Middle frontal gyrus (tissue), 1 donor: ENCODE measurements at regions not wholly inside any gene's neighbourhood (a gene's known extent, or its start where the extent isn't known, plus 50 kb on each side); places are given as distances from the start of the nearest gene placed in this dataset.
"Not testable (repeated sequence)": the region's sequence is repeated elsewhere in the genome, so short reads cannot be mapped to it uniquely, and the experiment has no call there.

Experiments used
- DNase-seq: peaks from one replicate; pipeline ENCODE4 v3.0.0-alpha.2; 2015; ENCODE audit warnings: low spot score; ENCODE audit errors: extremely low spot score

DNA sequence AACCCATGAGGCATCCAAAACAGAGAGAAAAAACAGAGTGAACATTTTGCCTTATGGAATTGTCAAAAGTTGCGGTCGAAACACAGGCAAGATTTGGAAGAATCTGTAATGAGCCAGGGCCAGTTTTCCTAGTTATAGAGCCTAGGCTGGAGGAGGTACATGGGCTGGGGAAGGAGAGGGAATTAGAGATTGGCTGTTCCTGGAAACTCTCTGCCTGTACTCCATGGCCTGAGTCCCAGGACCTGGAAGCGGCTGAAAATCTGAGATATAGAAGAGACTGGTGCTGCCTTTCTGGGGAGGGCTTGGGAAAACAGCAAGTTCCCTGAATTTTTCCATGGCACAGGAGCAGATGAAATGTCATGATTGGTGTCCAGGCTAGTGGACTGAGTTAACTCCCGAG lies 122.8 kb upstream of the KLF12 start:
- DNase-seq = no peak

DNA sequence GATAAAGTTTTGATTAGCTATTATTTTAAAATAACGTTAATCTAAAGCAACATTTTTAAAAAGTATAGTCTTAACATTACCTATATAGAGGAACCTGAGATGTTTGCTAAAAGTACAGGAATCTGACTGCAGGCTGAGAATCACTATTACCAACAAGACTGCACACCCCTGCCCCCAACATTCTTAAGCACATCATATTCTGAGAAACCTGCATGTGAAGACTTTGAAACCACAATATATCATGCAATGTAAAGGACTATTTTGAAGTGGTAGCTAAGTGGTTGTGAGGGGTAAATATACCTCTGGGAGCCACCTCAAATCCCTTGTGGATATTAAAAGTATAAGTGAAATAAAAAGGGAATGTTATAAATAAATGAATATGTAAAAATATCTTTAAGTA lies 119.0 kb upstream of the KLF12 start:
- DNase-seq = no peak

GRCh38 chr13:74251778-74252519 lies 117.7 kb upstream of the KLF12 start:
- DNase-seq = no peak

DNA sequence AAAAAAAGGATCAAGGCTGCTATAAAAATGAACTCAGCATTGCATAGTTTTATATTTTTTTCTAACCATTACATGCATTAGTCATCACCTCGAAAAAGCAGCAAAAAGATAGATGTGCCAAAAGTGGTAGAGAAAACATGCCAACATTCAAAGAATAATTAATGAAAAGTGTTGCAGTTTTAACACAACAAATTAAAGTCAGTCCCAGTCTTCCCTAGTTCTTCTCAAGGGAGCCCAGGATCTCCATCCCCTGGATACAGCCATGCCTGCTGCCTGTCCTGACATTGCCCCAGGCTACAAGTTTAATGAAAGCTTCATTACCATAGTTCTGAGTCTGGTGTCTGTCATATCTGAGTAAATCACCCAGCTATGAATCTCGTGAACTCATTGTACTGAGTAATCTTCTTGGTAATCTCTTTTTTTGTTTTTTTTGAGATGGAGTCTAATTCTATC lies 116.6 kb upstream of the KLF12 start:
- DNase-seq = no peak

GRCh38 chr13:74248477-74248876 lies 114.3 kb upstream of the KLF12 start:
- no peak for DNase-seq

DNA sequence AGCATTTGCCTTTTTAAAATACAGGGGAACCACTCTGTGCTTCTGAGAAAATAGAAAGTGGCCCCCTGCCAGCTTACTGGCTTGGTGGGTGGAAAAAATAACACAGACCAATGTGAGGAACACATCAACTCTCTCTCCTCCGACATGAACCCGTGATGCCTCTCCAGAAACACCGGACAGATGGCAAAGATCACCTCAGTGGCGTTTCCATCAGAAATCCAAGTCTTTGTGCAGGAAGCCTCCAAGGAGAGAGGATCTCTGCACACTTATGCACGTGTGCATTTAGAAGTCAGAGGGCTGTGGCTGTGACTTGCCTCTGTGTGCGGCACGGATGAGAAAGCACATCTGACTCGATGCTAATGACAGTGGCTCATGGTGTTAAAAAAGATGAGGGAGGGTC lies 112.3 kb upstream of the KLF12 start:
- no peak for DNase-seq

DNA sequence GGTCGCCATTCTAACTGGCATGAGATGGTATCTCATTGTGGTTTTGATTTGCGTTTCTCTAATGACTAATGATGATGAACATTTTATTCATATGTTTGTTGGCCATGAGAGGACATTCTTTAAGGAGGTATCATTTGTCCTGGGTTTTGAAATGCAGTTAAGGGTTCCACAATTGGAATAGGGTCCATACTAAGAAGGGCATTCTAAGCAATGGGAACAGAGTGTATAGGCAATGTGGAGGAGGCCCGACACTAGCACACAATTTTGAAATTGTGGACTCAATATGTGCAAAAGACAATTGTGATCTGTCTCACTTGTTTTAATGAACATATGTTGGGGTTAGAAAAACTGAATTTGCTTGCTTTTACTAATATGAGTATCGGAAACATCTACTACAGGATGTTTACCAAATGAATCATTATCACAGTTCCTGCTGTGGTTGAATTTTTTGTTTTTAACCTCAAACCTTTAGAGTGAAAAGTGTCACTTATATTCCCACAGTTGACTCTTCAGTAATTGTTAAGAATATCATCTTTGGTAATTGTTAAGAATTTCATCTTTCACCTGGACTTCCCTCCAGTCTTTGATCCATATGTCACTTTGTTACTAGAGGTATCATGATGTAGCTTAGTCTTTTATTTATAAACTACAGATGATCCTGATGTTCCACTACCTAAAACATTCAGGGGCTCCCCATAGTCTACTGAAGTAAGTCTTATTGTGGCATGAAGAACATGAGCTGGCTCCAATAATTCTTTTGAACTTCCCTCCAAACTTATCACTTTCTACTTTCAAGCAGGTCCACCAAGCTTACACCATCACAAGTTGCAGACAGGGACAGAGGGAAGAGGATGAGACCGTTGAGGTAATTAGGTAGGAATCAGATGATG lies 109.7 kb upstream of the KLF12 start:
- no peak for DNase-seq

DNA sequence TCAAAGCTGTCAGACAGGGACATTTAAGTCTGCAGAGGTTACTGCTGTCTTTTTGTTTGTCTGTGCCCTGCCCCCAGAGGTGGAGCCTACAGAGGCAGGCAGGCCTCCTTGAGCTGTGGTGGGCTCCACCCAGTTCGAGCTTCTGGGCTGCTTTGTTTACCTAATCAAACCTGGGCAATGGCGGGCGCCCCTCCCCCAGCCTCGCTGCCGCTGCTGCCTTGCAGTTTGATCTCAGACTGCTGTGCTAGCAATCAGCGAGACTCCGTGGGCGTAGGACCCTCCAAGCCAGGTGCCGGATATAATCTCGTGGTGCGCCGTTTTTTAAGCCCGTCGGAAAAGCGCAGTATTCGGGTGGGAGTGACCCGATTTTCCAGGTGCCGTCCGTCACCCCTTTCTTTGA lies 107.1 kb upstream of the KLF12 start:
- DNase-seq = not testable (repeated sequence)

- DNase-seq = no peak
Observed at GRCh38 chr13:74230984-74231501, 96.8 kb upstream of the KLF12 start.

GRCh38 chr13:74229242-74229641 lies 95.0 kb upstream of the KLF12 start:
- no peak for DNase-seq

- no peak for DNase-seq
Observed at GRCh38 chr13:74227476-74228158, 93.4 kb upstream of the KLF12 start.

- DNase-seq = no peak
Observed at GRCh38 chr13:74226791-74227475, 92.7 kb upstream of the KLF12 start.

GRCh38 chr13:74221752-74222151 lies 87.5 kb upstream of the KLF12 start:
- DNase-seq = no peak

- DNase-seq = no peak
Observed at GRCh38 chr13:74219566-74219965, 85.4 kb upstream of the KLF12 start.

DNA sequence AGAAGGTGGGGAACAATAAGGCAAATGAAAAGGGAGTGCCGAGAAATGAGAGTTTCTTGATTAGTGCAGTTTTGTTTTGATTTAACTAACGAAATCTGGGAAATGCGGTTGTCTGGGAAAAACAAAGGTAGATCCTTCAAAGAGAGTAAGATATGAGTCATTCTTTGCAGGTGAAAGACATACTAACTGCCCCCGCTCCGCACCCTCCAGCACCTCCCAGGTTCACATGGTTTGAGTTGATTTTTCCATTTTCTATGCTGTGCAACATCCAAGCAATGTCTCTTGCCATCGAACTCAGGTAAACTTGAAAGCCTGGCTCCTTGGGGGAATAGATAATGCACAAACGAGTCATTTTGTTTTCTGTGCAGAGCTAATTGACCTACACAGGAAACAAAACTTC lies 84.1 kb upstream of the KLF12 start:
- no peak for DNase-seq

GRCh38 chr13:74217811-74218210 lies 83.6 kb upstream of the KLF12 start:
- DNase-seq = no peak

DNA sequence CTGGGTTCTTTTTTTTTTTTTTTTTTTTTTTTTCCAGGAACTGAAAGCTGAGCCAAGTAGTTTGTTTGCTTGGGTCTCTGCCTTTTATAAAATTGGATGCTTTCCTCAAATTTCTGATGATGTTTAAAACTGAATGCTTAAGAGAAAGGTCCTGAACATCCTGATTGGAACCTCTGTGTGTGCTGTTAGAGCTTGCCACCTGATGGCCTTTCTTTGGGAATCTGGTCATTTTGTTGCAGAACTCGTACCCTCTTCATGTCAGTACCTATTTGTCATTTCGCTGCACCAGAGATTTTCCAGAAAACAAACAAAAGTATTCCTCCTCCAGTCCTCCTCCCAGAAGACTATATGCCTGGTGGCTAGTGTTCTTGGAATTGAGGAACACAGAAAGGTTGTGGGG lies 81.2 kb upstream of the KLF12 start:
- no peak for DNase-seq

GRCh38 chr13:74214321-74214720 lies 80.1 kb upstream of the KLF12 start:
- DNase-seq = no peak

DNA sequence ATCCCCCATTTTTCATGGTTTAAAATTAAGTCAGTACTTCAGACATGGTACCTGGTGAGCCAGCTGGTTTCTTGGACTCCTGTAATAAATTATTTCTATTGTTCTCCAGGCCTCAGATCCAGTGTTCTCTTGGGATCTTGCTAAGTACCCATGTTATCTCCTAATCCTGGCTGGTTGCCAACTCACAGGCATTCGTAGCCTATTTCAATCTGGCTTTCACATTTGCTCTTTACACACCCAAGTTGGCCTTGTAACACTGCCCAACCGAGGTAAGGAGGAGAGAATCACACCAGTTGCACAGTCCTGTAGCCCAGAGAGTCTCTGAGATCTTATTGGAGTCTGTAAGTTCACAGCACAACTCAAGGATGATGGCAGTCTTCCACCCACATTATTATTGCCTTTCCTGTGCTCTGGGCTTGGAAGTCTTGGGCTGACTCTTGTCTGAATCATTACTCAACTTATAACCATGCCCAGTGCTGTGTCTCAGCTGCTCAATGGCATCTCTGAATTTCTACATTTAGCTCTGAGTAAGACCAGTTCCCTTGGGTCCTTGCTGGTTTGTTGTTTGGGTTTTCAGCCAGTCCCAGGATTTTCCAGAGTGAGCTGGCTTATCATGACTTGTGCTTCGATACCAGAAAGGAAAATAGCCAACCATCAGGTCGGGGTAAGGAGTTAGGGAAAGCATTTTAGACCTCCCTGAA lies 76.6 kb upstream of the KLF12 start:
- DNase-seq = no peak

DNA sequence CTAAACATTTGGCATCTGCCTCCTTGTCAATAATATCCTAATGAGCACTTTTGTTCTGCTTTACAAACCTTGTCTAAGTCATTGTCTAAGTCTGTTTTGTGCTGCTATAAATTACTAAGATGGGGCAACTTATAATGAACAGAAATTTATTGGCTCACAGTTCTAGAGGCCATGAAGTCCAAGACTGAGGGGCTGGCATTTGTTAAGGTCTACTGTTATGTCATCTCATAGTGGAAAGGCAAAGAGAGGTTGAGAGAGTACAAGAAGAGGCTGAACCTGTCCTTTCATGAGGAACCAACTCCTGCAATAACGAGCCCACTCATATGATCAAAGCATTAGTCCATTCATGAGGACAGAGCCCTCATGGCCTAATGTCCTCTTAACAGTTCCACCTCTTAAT lies 72.7 kb upstream of the KLF12 start:
- no peak for DNase-seq
